Embryonic facial prominence (tissue), 1 donor: ENCODE measurements at regions not wholly inside any gene's neighbourhood (a gene's known extent, or its start where the extent isn't known, plus 50 kb on each side); places are given as distances from the start of the nearest gene placed in this dataset.

Experiments used
- DNase-seq: peaks from one replicate; pipeline ENCODE4 v3.0.0-alpha.2; 2016; ENCODE audit errors: extremely low spot score

DNA sequence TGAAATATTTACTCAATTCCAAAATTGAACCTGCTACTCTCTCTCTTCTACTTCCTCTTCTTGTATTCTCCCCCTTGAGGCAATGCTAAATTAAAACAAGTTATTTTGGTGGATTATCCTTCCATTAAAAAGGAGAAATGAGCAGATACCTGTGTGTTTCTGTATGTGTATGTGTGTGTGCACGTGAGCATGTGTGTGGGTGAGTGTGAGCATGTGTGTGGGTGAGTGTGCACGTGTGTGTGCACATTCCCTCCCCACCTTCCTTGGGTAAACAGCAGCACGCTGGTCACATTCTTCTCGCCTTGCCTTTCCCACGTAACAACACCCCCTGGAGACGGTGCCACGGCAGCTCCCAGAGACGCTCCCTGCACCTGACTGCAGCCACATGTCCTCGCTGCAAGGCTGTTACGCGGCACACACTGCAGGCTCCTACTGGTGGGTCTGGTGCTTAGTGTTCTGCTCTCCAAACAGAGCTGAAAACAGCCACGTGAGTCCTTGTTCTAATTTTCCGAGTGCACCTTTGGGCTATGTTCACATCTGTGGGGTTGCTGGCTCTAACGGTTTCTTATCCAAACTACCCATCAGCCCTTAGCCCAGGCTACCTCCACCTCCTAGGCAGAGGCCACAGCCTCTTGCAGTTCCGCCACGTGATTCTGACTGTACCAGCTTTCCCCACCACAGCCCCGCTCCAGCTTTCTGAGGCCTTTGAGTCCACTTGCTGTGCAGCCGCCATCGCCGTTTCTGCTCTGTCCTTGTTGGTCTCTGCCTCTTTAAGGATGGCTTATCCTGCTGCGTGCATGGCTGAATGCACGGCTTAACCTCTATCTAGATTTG, 123.4 kb downstream of the CTTN start:
- DNase-seq, result no peak

DNA sequence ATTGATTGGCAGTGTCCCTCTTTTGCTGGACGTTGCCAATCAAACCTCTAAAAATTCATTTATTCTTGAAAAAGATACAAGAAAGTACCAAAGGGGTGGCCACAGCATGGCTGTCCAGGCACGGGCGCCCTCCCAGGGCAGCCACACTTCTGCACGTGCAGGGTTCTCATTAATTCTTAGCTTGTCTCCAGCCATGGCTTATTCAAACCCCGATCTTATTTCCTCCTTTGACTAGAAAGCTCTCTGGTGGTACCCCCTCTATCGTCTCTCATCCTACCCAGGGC, 123.9 kb downstream of the CTTN start:
- no peak for DNase-seq

DNA sequence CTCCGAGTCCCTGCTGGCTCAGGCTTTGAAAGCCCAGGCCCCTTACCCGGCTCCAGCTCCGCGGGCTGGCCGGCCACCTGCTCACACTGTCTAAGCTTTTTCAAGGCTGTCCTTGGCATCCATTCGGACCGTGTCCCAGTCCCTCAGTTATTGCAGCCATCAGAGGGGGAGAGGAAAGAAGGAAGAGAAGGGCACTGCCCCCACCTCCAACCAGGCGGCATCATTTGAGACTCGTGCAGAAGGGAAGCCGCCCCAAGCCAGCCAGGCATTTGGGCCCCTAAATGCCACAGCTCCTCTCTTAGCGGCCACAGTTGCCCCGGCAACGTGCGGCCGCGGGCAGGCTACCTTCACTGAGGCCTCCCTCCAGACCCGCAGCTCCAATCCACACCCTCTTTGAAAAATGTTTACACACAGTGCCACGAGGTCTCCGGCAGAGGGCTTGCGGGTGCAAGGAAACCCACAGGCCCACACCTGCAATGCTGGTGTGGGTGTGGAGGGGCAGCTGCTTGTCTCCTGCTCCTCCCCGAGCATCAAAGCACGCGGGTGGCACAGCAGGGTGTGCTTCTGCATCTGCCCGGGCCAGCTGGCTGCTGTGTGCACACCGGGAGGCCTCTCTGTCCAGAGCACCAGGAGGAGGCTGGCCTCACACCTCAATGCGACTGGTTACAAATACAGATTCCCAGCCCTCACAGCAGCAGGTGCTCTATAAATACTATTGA, 124.4 kb downstream of the CTTN start:
- DNase-seq, result no peak

DNA sequence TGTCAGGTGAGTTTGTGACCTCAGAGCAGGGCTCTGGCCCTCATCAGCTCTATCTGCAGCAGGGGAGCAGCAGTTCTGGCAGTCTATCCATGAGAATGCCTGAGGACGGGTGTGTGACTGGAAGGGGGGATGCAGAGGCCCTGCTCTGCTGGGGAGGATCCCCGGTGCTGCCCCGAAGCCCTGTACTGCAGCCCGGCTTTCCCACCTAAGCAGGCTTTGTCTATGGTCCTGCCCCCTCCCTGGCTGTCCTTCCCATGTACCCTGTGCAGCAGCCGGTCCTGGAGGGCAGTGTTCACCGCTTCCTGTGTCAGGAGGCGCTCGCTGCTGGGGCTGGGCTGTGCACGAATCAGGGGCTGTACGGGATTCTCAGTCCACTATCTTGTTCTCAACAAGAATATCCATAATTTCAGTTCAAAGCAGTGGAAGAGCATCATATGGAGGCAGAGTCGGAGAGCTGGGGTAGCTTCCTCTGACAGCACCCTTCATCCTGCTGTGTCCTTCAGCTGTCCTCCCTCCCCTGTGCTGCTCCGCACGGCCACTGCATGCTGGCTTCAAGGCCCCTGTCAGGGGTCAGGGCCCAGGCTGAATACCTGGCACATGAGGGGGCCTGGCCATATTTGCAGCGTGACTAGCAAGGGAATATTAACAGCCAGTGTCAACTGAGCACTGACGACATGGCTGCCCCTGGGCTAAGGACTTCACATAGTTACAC, 125.2 kb downstream of the CTTN start:
- DNase-seq, result no peak

DNA sequence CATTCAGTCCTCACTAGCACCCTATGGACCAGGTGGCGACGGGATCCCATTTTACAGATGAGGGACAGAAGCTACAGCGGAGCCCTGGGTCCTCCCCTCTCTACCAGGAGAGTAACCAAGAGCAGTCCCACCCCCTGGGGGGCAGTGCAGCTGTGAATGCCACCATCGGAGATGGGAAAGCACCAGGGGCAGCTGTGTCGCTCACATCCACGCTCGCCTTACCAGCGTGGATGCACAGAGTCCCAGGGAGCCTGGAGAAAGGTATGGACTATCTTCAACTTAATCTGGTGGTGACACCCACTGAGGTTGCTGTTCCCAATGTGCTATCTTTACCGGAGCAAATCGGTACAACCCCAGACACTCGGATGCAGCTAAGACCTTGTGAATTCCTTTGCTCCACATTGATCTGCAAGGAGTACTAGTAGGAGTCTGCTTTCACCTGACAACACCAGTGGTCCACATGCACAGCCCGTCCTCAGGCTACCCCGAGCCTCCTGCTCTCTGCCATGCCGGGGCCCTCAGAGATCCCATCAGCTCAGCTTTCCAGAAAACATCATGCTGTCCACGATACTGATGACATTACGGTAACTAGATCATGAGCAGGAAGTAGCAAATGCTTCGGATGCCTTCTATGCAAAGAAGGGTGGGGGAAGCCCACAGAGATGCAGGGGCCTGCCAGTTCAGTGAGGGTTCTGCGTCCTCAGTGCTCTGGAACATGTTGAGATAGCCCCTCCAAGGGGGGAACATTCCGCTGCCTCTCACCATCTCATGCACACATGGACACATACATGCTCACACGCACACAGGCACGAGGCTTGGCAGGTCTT, 126.0 kb downstream of the CTTN start:
- no peak for DNase-seq

DNA sequence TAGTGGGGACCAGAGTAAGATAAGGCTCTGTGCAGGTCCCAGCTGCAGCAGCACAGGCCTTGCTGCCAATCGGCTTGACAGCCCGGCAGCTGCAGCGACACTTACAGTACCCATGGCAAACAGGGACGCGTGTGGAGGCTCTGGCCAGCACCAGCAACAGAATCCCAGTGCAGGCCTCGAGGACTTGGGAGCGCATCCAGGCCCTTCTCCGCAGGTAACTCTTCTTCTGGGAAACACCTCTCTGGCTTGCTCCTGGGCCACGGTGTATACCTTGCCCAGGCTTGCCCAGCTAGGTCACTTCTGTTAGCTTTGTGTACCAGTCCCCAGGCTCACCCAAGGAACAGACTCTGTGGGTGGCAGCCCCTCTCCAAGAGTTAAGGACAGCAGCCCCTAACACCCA, 126.7 kb downstream of the CTTN start:
- DNase-seq, result no peak

DNA sequence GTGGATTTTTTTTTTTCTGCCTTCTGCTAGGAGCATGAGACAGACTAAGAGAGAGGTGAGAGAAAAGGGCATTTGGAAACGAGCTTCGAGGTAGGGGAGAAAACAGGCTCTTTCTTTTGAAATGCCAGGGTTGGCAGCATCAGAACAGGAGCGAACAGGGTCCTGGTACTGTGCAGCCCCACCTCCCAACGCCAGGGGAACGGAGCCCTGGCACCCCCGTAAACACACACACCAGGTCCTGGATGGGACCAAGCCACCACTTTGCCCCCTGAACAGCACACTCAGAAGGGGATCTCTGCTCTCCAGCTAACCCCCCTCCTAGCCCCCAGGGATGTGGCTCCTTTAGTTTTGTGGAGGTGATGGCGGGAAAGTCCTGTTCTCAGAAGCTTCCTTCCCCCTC, 127.1 kb downstream of the CTTN start:
- DNase-seq, result no peak

DNA sequence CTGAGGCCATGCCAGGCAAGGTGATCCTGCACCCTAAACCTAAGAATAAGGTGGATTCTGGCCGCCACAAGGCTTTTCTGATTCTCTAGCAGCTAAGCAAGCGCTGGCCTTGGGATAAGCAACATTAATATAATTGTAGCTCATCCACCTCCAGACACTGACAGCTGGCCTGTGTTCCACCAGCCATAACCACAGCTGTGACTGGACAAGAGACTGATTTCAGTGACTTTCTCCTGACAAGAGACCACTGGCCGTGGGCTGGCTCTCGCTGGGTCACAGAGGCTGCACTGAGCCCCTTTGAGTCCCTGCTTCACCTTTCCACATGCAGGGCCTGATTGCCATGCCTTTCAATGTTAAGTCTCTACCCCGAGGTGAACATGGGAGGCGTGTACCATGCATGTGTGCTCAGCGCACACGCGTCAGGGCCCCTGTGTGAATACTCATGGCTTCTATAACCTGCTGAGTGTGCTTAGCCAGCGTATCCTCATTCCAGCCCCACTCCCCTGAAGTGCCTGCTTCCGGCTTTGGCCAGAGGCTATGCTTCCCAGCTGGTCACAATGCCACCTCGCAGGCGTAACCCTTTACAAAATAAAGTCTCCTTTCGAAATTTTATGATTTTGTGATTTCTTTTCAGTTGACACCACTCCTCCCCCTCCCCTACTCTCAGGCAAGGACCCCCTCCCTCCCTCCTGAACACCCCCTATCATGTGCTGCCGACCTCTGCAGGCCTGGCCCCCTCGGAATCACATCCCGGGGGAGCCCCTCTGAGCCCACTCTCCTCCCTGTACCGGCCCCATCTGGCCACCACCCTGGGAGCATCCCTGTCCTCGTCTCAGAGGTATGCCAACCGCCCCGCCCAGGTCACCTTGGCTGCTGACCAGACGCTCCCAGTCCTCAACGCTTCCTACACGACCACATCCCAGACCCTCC, 128.1 kb downstream of the CTTN start:
- DNase-seq, result no peak

DNA sequence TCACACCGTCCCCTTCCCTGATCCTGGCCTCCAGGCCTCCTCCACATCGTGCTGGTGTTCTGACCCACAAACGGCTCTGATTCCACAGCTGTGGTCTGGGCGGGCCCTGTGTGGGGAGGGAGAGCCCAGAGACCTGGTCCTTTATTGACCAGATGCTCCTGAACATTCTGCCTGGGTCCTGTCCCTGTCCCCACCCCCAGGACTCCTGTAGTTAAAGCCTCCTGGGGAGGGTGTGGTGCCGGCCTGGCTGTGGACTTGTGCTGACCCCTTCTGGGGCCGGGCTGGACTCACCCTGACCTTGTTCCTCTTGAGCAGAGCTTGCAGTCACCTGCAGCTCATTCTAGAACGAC, 128.7 kb downstream of the CTTN start:
- no peak for DNase-seq

DNA sequence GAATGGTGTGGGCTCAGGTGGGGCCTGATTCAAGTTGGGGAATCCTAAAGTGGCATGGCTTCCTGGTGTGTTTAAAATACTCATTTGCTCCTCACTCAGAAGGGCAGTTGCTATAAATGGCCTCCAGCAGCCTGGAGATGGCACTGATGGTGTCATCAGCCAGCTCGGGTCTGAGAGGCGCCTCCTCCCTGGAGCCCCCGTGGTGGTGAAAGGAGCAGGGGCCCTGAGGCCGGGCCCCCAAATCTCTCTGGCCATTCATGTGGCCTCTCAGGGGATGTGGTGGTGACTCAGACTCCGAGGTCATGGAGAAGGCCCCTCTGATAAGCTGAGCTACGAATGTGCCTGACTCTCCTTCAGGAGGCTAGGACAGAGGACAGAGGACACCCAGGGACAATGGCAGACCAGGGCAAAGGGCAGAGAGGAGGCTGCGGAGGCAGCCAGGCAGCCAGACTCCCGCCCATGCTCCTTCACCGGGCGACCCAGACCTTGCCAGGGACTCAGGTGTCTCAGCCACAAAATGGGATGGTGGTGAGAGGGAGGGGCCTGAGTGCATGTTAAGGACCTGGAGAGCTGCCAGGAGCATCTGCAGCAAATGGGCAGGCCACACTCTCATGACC, 129.2 kb downstream of the CTTN start:
- no peak for DNase-seq

DNA sequence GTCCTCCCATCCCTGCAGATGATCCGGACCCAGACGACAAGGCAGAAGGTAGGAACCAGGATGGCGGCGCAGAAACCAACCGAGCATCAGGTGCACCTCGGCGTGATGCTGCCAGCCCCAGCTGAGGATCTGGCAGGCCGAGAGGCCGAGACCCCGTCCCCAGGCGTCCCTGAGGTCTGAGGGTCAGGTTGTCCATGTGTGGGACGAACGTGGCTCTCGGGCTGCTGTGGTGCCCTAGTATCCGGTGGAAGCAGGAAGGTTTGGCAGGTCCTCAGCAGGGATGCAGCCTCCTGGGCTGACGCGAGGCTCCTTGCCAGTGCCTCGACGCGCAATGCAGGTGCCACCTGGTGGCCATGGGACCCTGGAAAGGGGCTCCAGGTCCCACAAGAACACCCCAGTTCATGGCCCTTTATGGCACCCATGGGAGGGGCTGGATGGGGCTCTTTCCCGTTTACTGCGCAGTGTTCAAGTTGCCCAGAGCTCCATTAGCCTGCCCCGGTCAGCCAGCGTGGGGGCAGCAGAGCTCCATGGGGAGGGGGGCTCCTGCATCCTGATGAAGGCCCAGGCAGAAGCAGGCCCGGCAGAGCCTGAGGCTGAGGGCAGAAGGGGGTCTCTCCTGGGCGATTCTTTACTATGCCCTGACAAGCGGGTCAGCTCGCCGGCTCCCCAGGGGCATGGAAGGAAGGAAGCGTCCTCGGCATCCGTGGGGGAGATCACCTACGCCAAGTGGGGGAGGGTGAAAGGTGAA, 129.9 kb downstream of the CTTN start:
- DNase-seq, result no peak

DNA sequence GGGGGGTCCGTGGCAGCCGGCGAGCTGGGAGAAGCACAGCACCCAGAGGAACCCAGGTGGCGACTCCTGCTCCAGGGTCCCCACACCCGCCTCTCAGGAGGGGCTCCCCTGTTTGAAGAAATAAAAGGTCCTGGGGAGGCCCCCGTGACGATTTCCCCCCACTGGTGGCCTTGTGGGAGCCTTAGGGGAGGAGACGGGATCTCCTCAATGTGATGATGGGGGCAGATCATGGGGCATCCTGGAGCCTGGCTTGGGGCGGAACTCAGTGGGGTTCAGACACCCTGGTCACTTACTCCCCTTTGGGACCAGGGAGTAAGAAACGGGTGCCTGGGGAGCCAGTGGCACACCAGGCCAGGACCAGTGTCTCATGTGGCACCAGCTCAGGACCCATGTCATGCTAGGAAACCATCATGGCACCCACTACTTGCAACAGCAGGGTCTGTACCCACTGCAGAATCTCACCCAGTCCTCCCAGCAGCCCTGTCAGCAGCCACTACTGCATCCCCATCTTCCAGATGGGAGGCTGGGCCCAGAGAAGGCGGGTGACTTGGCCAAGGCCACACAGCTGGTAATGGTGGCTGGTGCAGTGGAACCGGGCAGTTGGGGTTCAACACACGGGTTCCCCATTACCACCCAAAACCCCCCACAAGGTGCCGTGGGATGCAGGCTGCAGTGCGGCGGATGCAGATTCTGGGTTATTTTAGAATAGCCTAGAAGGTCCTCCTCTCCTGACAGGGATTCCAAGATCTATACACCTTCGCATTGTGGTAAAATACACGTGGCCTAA, 130.7 kb downstream of the CTTN start:
- DNase-seq, result no peak

DNA sequence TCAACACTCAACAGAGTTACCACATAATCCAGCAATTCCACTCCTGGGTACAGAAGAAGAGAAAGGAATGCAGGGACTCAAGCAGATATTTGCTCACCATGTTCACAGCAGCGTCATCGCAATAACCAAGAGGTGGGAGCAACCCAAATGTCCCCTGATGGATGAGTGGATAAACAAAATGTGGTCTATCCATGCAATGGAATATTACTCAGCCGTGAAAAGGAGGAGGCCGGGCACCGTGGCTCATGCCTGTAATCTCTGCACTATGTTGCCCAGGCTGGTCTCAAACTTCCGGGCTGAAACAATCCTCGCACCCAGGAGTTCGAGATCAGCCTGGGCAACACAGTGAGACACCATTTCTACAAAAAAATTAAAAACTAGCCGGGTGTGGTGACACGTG, 131.7 kb downstream of the CTTN start:
- no peak for DNase-seq

DNA sequence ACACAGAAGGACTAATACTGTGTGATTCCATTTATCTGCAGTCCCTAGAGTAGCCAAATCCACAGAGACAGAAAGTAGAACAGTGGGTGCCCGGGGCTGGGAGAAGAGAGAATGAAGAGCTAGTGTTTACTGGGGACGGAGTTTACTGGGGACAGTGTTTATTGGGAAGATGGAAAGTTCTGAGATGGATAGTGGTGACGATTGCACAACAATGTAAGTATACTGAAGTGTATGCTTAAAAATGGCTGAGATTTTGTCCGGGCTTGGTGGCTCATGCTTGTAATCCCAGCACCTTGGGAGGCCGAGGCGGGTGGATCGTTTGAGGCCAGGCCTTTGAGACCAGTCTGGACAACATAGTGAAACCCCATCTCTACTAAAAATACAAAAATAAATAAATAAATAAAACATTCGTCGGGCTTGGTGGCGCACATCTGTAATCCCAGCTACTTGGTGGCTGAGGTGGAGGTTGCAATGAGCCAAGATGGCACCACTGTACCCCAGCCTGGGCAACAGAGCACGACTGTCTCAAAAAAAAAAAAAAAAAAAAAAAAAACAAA, 132.4 kb downstream of the CTTN start:
- DNase-seq, result no peak

DNA sequence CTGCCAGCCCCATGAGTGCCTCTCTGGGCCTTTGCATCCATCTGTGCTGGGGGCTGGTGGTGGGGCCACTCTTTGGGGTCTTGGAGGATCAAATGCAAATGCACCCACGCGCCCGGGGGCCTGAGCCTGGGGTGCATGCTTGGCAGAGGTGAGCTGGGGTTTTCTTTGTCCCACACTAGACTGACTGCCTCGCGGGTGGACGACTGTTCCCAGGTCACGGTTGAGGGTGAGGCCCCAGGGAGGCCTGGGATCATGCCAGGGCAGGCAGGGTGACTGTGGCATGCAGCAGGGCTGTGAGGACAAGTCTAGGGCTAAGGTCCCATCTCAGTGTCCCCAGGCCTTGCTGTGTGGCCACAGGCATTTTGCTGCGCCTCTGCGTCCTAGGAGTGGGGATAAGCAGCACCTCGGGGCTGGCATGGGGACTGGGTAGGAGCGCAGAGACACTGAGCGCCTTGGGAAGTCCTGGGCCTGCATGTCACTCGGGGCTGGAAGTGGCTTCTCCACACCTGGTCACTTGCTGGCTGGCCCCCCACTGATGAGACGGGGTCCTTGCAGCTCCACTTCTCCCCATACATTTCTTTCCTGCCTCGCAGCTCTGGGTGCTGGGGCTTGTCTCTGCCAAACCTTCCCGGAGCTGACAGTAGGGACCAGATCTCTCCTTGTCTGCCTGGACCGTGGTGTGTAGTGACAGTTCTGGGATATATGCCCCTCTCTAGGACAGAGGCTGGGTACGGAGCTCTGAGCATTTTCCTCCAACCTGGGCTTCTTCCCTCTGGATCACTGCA, 133.1 kb downstream of the CTTN start:
- DNase-seq, result no peak

DNA sequence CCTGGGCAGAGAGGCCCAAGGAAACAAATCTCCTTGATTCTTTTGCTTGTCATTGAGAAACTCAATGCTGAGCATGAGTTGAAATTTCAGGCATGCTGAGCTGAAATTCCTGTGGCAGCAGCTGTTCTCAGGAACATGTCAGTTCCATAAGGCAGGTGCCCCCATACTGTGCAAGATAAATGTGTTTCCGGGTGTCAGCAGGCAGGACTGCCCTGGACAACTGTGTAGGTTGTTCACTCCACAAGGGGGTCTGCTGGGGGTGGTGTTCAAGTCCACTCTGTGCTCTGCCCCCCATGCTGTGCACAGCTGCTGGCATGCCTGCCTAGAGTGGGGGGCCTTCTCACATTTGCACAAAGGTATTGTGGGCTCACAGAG, 133.7 kb downstream of the CTTN start:
- DNase-seq, result no peak

DNA sequence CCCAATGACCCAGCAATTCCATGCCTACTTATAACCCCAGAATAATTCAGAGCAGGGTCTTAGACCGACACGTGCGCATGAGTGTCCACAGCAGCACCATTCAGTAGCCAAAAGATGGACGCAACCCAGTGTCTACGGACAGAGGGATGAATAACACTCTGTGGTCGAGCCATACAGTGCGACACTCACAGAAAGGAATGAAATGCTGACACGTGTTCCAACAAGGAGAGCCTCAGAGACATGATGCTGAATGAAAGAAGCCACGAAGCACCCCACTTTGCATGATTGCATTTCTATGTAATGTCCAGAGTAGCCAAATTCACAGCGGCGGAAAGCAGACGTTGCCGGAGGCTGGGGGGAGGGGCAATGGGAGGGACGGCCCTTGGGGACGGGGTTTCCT, 134.4 kb downstream of the CTTN start:
- no peak for DNase-seq
